ENCODE measurements at regions not wholly inside any gene's neighbourhood (a gene's known extent, or its start where the extent isn't known, plus 50 kb on each side); places are given as distances from the start of the nearest gene placed in this dataset.
"Not testable (repeated sequence)": the region's sequence is repeated elsewhere in the genome, so short reads cannot be mapped to it uniquely, and the experiment has no call there.

DNA sequence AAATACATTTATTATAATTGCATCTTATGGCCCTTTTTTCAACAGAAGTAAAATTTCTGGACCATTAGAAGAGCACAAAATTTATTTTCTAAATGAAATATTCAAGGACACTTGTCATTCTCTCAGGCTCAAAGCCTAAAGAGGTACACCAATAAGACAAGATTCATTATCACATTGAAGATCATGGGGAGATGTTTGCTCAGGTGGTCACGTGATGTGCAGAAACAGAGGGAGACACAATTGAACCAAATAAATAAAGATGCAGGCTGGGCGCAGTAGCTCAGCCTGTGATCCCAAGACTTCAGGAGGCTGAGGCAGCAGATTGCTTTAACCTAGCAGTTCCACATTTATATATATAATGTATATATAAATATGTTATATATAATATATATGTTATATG, 53.2 kb upstream of the TMEM254 start:
- DNase-seq (ENCODE audit: unreplicated experiment) = no peak
- no peaks in the 10 kb centered on the region for H3K9me3 Mint-ChIP-seq (ENCODE audit: unreplicated experiment)
- no peak overlapping the region for H3K4me3 Mint-ChIP-seq (ENCODE audit: unreplicated experiment)
- H3K27ac Mint-ChIP-seq (ENCODE audit: low read depth, unreplicated experiment) = no peak overlapping the region
- no peaks in the 10 kb centered on the region for H3K27me3 Mint-ChIP-seq (ENCODE audit: insufficient read depth, unreplicated experiment)
- ChIA-PET CTCF (interaction anchor here (1.4 kb wide), 1 partner anchor 22 kb away, joined by 4 read pairs; no protein-coding TSS in a partner anchor), POLR2A (no interaction called here)
- H3K4me1 Mint-ChIP-seq (ENCODE audit: insufficient read depth, unreplicated experiment) = no peaks in the 10 kb centered on the region
- no TSS peak for BruUV-seq (replicated peaks)
- TF ChIP-seq, protein P1, sequence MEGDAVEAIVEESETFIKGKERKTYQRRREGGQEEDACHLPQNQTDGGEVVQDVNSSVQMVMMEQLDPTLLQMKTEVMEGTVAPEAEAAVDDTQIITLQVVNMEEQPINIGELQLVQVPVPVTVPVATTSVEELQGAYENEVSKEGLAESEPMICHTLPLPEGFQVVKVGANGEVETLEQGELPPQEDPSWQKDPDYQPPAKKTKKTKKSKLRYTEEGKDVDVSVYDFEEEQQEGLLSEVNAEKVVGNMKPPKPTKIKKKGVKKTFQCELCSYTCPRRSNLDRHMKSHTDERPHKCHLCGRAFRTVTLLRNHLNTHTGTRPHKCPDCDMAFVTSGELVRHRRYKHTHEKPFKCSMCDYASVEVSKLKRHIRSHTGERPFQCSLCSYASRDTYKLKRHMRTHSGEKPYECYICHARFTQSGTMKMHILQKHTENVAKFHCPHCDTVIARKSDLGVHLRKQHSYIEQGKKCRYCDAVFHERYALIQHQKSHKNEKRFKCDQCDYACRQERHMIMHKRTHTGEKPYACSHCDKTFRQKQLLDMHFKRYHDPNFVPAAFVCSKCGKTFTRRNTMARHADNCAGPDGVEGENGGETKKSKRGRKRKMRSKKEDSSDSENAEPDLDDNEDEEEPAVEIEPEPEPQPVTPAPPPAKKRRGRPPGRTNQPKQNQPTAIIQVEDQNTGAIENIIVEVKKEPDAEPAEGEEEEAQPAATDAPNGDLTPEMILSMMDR (IDR thresholded peaks at IDR 0.05; ENCODE audit: unreplicated experiment) = no peak
- intact Hi-C loops (cut with micrococcal nuclease) = no loop called here
- no peaks in the 10 kb centered on the region for H3K36me3 Mint-ChIP-seq (ENCODE audit: insufficient read depth, unreplicated experiment)

DNA sequence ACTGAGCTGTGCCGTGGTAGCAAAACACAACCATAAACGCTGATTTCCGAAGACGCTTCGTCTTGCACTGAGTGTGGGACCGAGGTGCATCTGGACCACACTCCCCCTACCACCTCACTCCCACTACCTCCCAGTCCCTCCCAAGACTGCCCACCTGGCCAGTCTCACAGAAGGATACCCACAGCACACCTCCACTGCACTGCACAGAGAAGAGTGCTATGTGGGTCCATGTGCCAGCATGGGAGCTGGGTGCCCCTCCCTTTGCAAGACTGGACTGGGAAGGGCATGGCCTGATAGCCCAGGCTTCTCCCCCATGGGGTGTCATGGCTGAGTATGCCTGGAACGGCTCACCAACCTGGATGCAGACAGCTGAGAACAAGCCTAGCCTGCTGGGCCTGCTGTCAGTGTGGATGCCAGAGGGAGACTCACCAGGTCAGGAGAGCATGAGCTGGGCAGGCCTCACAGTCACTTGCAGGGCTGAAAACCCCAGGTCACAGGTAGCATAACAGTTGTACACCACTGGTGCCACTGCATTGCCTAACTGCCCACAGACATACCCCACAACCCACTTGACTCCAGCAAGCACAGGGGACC, 56.0 kb upstream of the TMEM254 start:
- BruUV-seq (replicated peaks); H3K27ac Mint-ChIP-seq (ENCODE audit: low read depth, unreplicated experiment); POLR2A ChIA-PET; DNase-seq (ENCODE audit: unreplicated experiment); H3K4me3 Mint-ChIP-seq (ENCODE audit: unreplicated experiment); H3K9me3 Mint-ChIP-seq (ENCODE audit: unreplicated experiment); H3K4me1 Mint-ChIP-seq (ENCODE audit: insufficient read depth, unreplicated experiment); H3K27me3 Mint-ChIP-seq (ENCODE audit: insufficient read depth, unreplicated experiment); H3K36me3 Mint-ChIP-seq (ENCODE audit: insufficient read depth, unreplicated experiment); intact Hi-C loops (cut with micrococcal nuclease): not testable (repeated sequence)
- CTCF ChIA-PET = interaction anchor here (0.6 kb wide), 1 partner anchor 12 kb away, joined by 3 read pairs; no protein-coding TSS in a partner anchor

DNA sequence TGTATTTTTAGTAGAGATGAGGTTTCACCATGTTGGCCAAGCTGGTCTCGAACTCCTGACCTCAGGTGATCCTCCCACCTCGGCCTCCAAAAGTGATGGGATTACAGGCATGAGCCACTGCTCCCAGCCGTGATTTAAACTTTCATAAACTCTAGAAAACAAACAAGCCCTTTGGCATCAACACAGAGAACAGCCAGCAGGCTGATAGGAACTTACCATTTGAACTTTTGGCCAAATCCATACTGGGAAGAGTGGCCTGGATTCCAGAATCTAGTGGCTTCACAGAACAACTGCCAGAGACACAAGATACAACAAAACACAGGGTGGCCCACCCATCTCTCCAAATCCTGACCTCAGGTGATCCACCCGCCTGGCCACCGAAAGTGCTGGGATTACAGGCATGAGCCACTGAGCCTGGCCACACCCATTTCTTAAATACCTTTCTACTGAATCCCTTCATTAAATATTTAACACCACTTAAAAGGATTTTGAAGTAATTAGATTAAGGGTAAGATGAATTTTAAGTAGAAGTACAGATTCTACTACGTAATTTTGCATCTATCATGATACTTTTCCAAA, 60.0 kb upstream of the TMEM254 start:
- H3K36me3 Mint-ChIP-seq (ENCODE audit: insufficient read depth, unreplicated experiment); DNase-seq (ENCODE audit: unreplicated experiment); H3K27me3 Mint-ChIP-seq (ENCODE audit: insufficient read depth, unreplicated experiment); intact Hi-C loops (cut with micrococcal nuclease); POLR2A ChIA-PET; BruUV-seq (replicated peaks); H3K27ac Mint-ChIP-seq (ENCODE audit: low read depth, unreplicated experiment); H3K9me3 Mint-ChIP-seq (ENCODE audit: unreplicated experiment); H3K4me1 Mint-ChIP-seq (ENCODE audit: insufficient read depth, unreplicated experiment); H3K4me3 Mint-ChIP-seq (ENCODE audit: unreplicated experiment): not testable (repeated sequence)
- CTCF ChIA-PET = interaction anchor here (0.9 kb wide), 1 partner anchor 28 kb away, joined by 3 read pairs; no protein-coding TSS in a partner anchor

DNA sequence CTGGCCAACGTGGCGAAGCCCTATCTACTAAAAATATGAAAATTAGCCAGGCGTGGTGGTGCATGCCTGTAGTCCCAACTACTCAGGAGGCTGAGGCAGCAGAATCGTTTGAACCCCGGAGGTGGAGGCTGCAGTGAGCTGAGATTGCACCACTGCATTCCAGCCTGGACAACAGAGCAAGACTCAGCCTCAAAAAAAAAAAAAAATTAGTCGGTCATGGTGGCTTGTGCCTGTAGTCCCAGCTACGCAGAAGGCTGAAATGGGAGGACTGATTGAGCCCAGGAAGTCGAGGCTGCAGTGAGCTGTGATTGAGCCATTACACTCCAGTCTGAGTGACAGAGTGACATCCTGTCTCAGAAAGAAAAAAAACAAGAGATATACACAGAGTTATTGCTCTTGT, 61.3 kb upstream of the TMEM254 start:
- BruUV-seq (replicated peaks); H3K4me3 Mint-ChIP-seq (ENCODE audit: unreplicated experiment); intact Hi-C loops (cut with micrococcal nuclease); DNase-seq (ENCODE audit: unreplicated experiment); H3K27me3 Mint-ChIP-seq (ENCODE audit: insufficient read depth, unreplicated experiment); H3K27ac Mint-ChIP-seq (ENCODE audit: low read depth, unreplicated experiment); H3K4me1 Mint-ChIP-seq (ENCODE audit: insufficient read depth, unreplicated experiment); H3K9me3 Mint-ChIP-seq (ENCODE audit: unreplicated experiment); H3K36me3 Mint-ChIP-seq (ENCODE audit: insufficient read depth, unreplicated experiment): not testable (repeated sequence)
- CTCF ChIA-PET = interaction anchor here (0.6 kb wide), 1 partner anchor 102 kb away, joined by 5 read pairs; no protein-coding TSS in a partner anchor
- POLR2A ChIA-PET = interaction anchor here (0.6 kb wide), 1 partner anchor 77 kb away, joined by 3 read pairs; no protein-coding TSS in a partner anchor

DNA sequence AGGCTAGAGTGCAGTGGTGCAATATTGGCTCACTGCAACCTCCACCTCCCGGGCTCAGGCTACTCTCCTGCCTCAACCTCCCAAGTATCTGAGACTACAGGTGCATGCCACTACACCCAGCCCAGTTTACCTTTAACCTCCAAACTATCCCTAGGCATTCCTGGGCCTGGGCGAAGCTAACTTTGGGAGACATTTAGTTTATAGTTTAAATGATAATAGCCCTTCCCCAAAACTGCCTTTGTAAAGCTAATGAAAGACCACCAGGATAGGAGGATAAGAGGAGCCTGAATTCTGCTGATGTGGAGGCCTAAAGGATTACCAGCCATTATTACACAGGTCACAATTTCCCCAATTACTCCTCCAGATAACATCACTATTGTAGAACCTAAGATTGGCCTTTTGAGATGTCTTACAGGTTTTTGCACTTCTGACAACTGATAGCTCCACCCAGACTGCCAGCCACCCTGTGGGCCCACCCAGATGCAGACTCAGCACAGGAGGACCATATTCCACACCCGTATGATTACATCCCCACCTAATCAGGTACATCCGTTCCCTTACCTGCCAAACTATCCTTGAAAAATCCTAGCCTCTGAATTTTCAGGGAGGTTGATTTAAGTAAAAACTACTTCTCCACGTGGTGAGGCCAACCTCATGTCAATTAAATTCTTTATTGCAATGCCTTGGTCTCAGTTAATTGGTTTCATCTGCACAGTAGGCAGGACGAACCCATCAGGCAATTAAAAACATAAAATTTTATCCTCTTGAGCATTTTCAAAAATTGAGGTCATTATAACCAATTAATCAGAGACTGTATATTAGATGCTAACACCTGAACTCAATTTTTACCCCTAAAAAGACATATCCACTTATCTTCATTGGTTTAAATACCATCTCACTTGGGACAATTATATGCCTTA, 62.3 kb upstream of the TMEM254 start:
- H3K27ac Mint-ChIP-seq (ENCODE audit: low read depth, unreplicated experiment) = no peak overlapping the region
- TF ChIP-seq, protein P1 (IDR thresholded peaks at IDR 0.05; ENCODE audit: unreplicated experiment) = no peak
- CTCF ChIA-PET = interaction anchor here (0.7 kb wide), 1 partner anchor 30 kb away, joined by 3 read pairs; no protein-coding TSS in a partner anchor
- BruUV-seq (replicated peaks) = no TSS peak
- H3K27me3 Mint-ChIP-seq (ENCODE audit: insufficient read depth, unreplicated experiment) = no peaks in the 10 kb centered on the region
- no peak overlapping the region for H3K4me3 Mint-ChIP-seq (ENCODE audit: unreplicated experiment)
- no peak for DNase-seq (ENCODE audit: unreplicated experiment)
- no peaks in the 10 kb centered on the region for H3K4me1 Mint-ChIP-seq (ENCODE audit: insufficient read depth, unreplicated experiment)
- intact Hi-C loops (cut with micrococcal nuclease) = no loop called here
- no peaks in the 10 kb centered on the region for H3K9me3 Mint-ChIP-seq (ENCODE audit: unreplicated experiment)
- H3K36me3 Mint-ChIP-seq (ENCODE audit: insufficient read depth, unreplicated experiment) = no peaks in the 10 kb centered on the region
- POLR2A ChIA-PET = no interaction called here

DNA sequence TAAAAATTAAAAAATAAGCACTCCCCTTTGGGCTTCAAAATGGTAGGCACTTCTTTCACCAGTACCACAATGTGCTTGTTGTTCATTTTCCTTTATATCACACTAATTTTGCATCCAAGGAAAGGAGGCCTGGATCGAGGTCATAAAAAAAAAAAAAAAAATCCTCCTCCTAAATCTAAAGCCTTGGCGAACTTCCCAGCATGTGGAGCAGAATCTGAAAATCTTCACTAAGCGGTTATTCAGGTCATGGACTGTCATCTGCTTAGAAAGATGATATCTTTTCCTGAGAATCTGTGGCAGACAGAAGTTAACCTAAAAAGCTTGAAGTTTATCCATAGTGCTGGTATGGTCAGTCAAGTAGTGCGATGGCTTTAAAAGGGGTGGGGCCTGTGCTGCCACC, 64.2 kb upstream of the SFTPD start:
- POLR2A ChIA-PET; BruUV-seq (replicated peaks); H3K27me3 Mint-ChIP-seq (ENCODE audit: insufficient read depth, unreplicated experiment); H3K27ac Mint-ChIP-seq (ENCODE audit: low read depth, unreplicated experiment); H3K9me3 Mint-ChIP-seq (ENCODE audit: unreplicated experiment); DNase-seq (ENCODE audit: unreplicated experiment); intact Hi-C loops (cut with micrococcal nuclease); H3K4me1 Mint-ChIP-seq (ENCODE audit: insufficient read depth, unreplicated experiment); CTCF ChIA-PET; H3K36me3 Mint-ChIP-seq (ENCODE audit: insufficient read depth, unreplicated experiment); H3K4me3 Mint-ChIP-seq (ENCODE audit: unreplicated experiment): not testable (repeated sequence)

DNA sequence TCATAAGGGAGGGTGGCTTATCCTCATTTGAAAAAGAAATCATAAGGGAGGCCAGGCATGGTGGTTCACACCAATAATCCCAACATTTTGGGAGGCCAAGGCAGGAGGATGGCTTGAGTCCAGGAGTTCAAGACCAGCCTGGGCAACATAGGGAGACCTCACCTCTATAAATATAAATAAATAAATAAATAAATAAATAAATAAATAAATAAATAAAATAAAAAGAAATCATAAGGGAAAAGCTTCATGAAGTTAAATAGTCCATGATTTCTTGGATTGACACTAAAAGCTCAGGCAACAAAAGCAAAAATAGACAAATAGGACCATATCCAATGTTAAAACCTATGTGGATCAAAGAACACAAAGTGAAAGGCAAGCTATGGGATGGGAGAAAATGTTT, 62.2 kb upstream of the SFTPD start:
- H3K4me1 Mint-ChIP-seq (ENCODE audit: insufficient read depth, unreplicated experiment); intact Hi-C loops (cut with micrococcal nuclease); H3K9me3 Mint-ChIP-seq (ENCODE audit: unreplicated experiment); H3K36me3 Mint-ChIP-seq (ENCODE audit: insufficient read depth, unreplicated experiment); BruUV-seq (replicated peaks); H3K4me3 Mint-ChIP-seq (ENCODE audit: unreplicated experiment); POLR2A ChIA-PET; DNase-seq (ENCODE audit: unreplicated experiment); H3K27me3 Mint-ChIP-seq (ENCODE audit: insufficient read depth, unreplicated experiment); H3K27ac Mint-ChIP-seq (ENCODE audit: low read depth, unreplicated experiment): not testable (repeated sequence)
- CTCF ChIA-PET = interaction anchor here (0.6 to 0.9 kb wide), 2 partner anchors 16 to 36 kb away, joined by 3 read pairs; no protein-coding TSS in a partner anchor
